GM23338 (cell line): ENCODE measurements at regions not wholly inside any gene's neighbourhood (a gene's known extent, or its start where the extent isn't known, plus 50 kb on each side); places are given as distances from the start of the nearest gene placed in this dataset.

Experiments
- ATAC-seq: fragments of 200-7000 bp; cut with Tn5 transposase; 3 replicates; pipeline ENCODE4 v1.9.1; 2020
- DNase-seq: peaks from one replicate; pipeline ENCODE4 v3.0.0-alpha.2; 2015; ENCODE audit warnings: low spot score
- H2AFZ ChIP-seq: fragments of 200-600 bp; sonication (generic); 2 replicates; pipeline ENCODE4 v1.8.0; 2016; ENCODE audit warnings: antibody characterized with exemption, mild to moderate bottlenecking, moderate library complexity
- H3F3A ChIP-seq: fragments of 200-600 bp; sonication (generic); replicated peaks from 2 replicates; pipeline ENCODE4 v1.8.0; 2017; ENCODE audit warnings: antibody characterized with exemption, mixed run types, low read depth
- H3K27ac ChIP-seq: fragments of 200-600 bp; sonication (generic); 2 replicates; pipeline ENCODE4 v1.6.1; 2016; ENCODE audit warnings: low read depth
- H3K27me3 ChIP-seq: fragments of 200-600 bp; sonication (generic); 2 replicates; pipeline ENCODE4 v1.8.0; 2016; ENCODE audit warnings: mild to moderate bottlenecking, mixed run types, moderate library complexity; ENCODE audit not compliant: insufficient read depth
- H3K36me3 ChIP-seq: fragments of 200-600 bp; sonication (generic); 2 replicates; pipeline ENCODE4 v1.8.0; 2016; ENCODE audit warnings: mild to moderate bottlenecking; ENCODE audit not compliant: insufficient read depth
- H3K4me1 ChIP-seq: fragments of 200-600 bp; sonication (generic); 2 replicates; pipeline ENCODE4 v1.8.0; 2016; ENCODE audit warnings: mild to moderate bottlenecking, moderate library complexity; ENCODE audit not compliant: insufficient read depth
- H3K4me2 ChIP-seq: fragments of 200-600 bp; sonication (generic); 2 replicates; pipeline ENCODE4 v1.7.1; 2017; ENCODE audit warnings: mixed run types
- H3K4me3 ChIP-seq: fragments of 200-600 bp; sonication (generic); 2 replicates; pipeline ENCODE4 v1.6.1; 2016; ENCODE audit warnings: mixed run types
- H3K79me2 ChIP-seq: fragments of 200-600 bp; sonication (generic); replicated peaks from 2 replicates; pipeline ENCODE4 v1.8.0; 2017; ENCODE audit warnings: mild to moderate bottlenecking; ENCODE audit not compliant: insufficient read depth
- H3K9me2 ChIP-seq: fragments of 200-600 bp; sonication (generic); 2 replicates; pipeline ENCODE4 v1.8.0; 2017; ENCODE audit not compliant: insufficient read depth
- H4K20me1 ChIP-seq: fragments of 200-600 bp; sonication (generic); replicated peaks from 2 replicates; pipeline ENCODE4 v1.8.0; 2017; ENCODE audit warnings: mild to moderate bottlenecking; ENCODE audit not compliant: insufficient read depth
- H3K27ac Mint-ChIP-seq: 2 replicates; pipeline ENCODE4 v1.8.0; 2020; ENCODE audit warnings: inconsistent platforms, mild to moderate bottlenecking, moderate library complexity, mixed read lengths
- H3K27me3 Mint-ChIP-seq: 3 replicates; pipeline ENCODE4 v1.8.0; 2022; ENCODE audit warnings: low read depth, mild to moderate bottlenecking, moderate library complexity, mixed read lengths, inconsistent platforms; ENCODE audit not compliant: insufficient read depth, poor library complexity
- H3K36me3 Mint-ChIP-seq: 3 replicates; pipeline ENCODE4 v1.8.0; 2021; ENCODE audit warnings: low read depth, mild to moderate bottlenecking, inconsistent platforms, moderate library complexity, mixed read lengths
- H3K4me1 Mint-ChIP-seq: 3 replicates; pipeline ENCODE4 v1.8.0; 2020; ENCODE audit warnings: mild to moderate bottlenecking, inconsistent platforms, mixed read lengths
- H3K4me3 Mint-ChIP-seq: 3 replicates; pipeline ENCODE4 v1.8.0; 2021; ENCODE audit warnings: moderate library complexity, mild to moderate bottlenecking, inconsistent platforms, mixed read lengths
- H3K9me3 Mint-ChIP-seq: 3 replicates; pipeline ENCODE4 v1.8.0; 2020; ENCODE audit warnings: moderate library complexity, mild to moderate bottlenecking, inconsistent platforms, mixed read lengths
- CTCF ChIP-seq, 2 experiments: fragments of 200-600 bp in 1 of 2; sonication (generic) in 1 of 2; conservative IDR thresholded peaks; 2 replicates each; pipeline versions ENCODE4 v1.5.1 to v1.6.1; 2016 to 2017; ENCODE audit warnings: antibody characterized with exemption in 2 of 2, low read depth in 2 of 2, mild to moderate bottlenecking in 2 of 2, moderate library complexity in 1 of 2
- ETS1 ChIP-seq: IDR thresholded peaks from 2 replicates; pipeline ENCODE4 v1.6.1; 2016; ENCODE audit warnings: antibody characterized with exemption
- EZH2 ChIP-seq: fragments of 200-600 bp; sonication (generic); IDR thresholded peaks from one replicate; pipeline ENCODE4 v1.8.0; 2017; ENCODE audit warnings: antibody characterized with exemption, mild to moderate bottlenecking, low read depth; ENCODE audit not compliant: unreplicated experiment
- JUNB ChIP-seq: IDR thresholded peaks from one replicate; pipeline ENCODE4 v1.6.1; 2016; ENCODE audit warnings: antibody characterized with exemption; ENCODE audit not compliant: unreplicated experiment
- STAT1 ChIP-seq: IDR thresholded peaks from one replicate; pipeline ENCODE4 v1.6.1; 2016; ENCODE audit warnings: antibody characterized with exemption; ENCODE audit not compliant: unreplicated experiment
- ZNF331 ChIP-seq: fragments of 250-450 bp; sonication (Bioruptor Pico); IDR thresholded peaks from 2 replicates; pipeline ENCODE4 v1.5.0; 2020; ENCODE audit warnings: low read depth, mild to moderate bottlenecking, moderate library complexity
- ZNF462 ChIP-seq: fragments of 250-450 bp; sonication (Bioruptor Pico); IDR thresholded peaks from 2 replicates; pipeline ENCODE4 v1.5.0; 2020; ENCODE audit warnings: mild to moderate bottlenecking, moderate library complexity

- Histone ChIP-seq H3K9me2 (peaks cover 3% of the 10 kb centered on the region; the same call in 1 of the 2 replicates), H3K4me3 (no peak overlapping the region), H3K36me3 (no peaks in the 10 kb centered on the region), H3F3A (no peaks in the 10 kb centered on the region), H3K4me1 (no peaks in the 10 kb centered on the region), H3K27ac (no peak overlapping the region), H2AFZ (no peak overlapping the region; the same call in 1 of the 2 replicates), H3K79me2 (no peaks in the 10 kb centered on the region), H3K27me3 (no peaks in the 10 kb centered on the region), H4K20me1 (no peaks in the 10 kb centered on the region), H3K4me2 (no peak overlapping the region)
- ATAC-seq = no peak
- H3K36me3 Mint-ChIP-seq = no peaks in the 10 kb centered on the region
- no peak overlapping the region for H3K27ac Mint-ChIP-seq
- no peaks in the 10 kb centered on the region for H3K27me3 Mint-ChIP-seq
- no peaks in the 10 kb centered on the region; the same call in 2 of the 3 replicates for H3K4me1 Mint-ChIP-seq
- no peak overlapping the region for H3K4me3 Mint-ChIP-seq
- TF ChIP-seq STAT1 (no peak), ETS1 (no peak), CTCF (conservative IDR thresholded peaks at IDR 0.05; ENCODE audit: low read depth in 2 of 2) (no peak), EZH2 (no peak), JUNB (no peak)
- no peaks in the 10 kb centered on the region for H3K9me3 Mint-ChIP-seq
- DNase-seq = no peak
Measured at GRCh38 chr3:73143401-73143800, 81.9 kb downstream of the EBLN2 start.

- H3K4me3 ChIP-seq = no peak overlapping the region
- Mint-ChIP-seq H3K4me1 (no peaks in the 10 kb centered on the region; the same call in 2 of the 3 replicates), H3K4me3 (no peak overlapping the region), H3K36me3 (no peaks in the 10 kb centered on the region), H3K27me3 (no peaks in the 10 kb centered on the region), H3K27ac (no peak overlapping the region), H3K9me3 (no peaks in the 10 kb centered on the region)
- H3K79me2 ChIP-seq = no peaks in the 10 kb centered on the region
- ATAC-seq = no peak
- no peak overlapping the region; the same call in 1 of the 2 replicates for H2AFZ ChIP-seq
- no peaks in the 10 kb centered on the region for H3K27me3 ChIP-seq
- no peak for DNase-seq
- H3F3A ChIP-seq = no peaks in the 10 kb centered on the region
- peaks cover 3% of the 10 kb centered on the region; the same call in 1 of the 2 replicates for H3K9me2 ChIP-seq
- H3K4me1 ChIP-seq = no peaks in the 10 kb centered on the region
- H4K20me1 ChIP-seq = no peaks in the 10 kb centered on the region
- H3K27ac ChIP-seq = no peak overlapping the region
- TF ChIP-seq ZNF462 = no peak
- TF ChIP-seq JUNB = no peak
- TF ChIP-seq ZNF331 (CRISPR knock-in tag) = no peak
- H3K4me2 ChIP-seq = no peak overlapping the region
- no peaks in the 10 kb centered on the region for H3K36me3 ChIP-seq
Measured at GRCh38 chr3:73143821-73144237, 82.4 kb downstream of the EBLN2 start.
